ENCODE measurements at regions not wholly inside any gene's neighbourhood (a gene's known extent, or its start where the extent isn't known, plus 50 kb on each side); places are given as distances from the start of the nearest gene placed in this dataset.

GRCh38 chr7:136527554-136527953 is 340.9 kb upstream of the CHRM2 start:
- Histone ChIP-seq H3K9ac (ENCODE audit: low read length) (no peak overlapping the region), H4K20me1 (ENCODE audit: control insufficient read depth, insufficient read depth, low read length, poor library complexity, severe bottlenecking) (no peaks in the 10 kb centered on the region), H3K79me2 (ENCODE audit: control insufficient read depth, insufficient read depth, low read length) (no peaks in the 10 kb centered on the region), H3K27ac (ENCODE audit: low read length in 2 of 2) (no peak overlapping the region), H3K36me3 (replicated peaks in 1 of 2; ENCODE audit: control extremely low read depth in 1 of 2, control insufficient read depth in 1 of 2, extremely low read depth in 1 of 2, insufficient read depth in 2 of 2, low read length in 1 of 2) (no peaks in the 10 kb centered on the region), H3K4me3 (ENCODE audit: control extremely low read depth in 1 of 5, extremely low read depth in 1 of 5, insufficient read depth in 1 of 5, low read depth in 2 of 5, low read length in 4 of 5) (no peak overlapping the region), H3K4me2 (replicated peaks; ENCODE audit: low read depth, low read length, poor library complexity, severe bottlenecking) (no peak overlapping the region), H3K9me3 (ENCODE audit: control extremely low read depth in 1 of 3, control insufficient read depth in 2 of 3, insufficient read depth in 1 of 3, low read length in 2 of 3) (peaks cover 0 to 15% (median 0%) of the 10 kb centered on the region in 3 donors), H3K4me1 (ENCODE audit: control insufficient read depth in 2 of 2, insufficient read depth in 2 of 2, low read length in 2 of 2) (no peaks in the 10 kb centered on the region), H2AFZ (ENCODE audit: insufficient read depth, low read depth, low read length, poor library complexity, severe bottlenecking) (no peak overlapping the region), H3K27me3 (replicated peaks in 1 of 4; ENCODE audit: control extremely low read depth in 1 of 4, control insufficient read depth in 3 of 4, insufficient read depth in 4 of 4, low read length in 3 of 4) (no peaks in the 10 kb centered on the region)
- H3K4me3 Mint-ChIP-seq, result no peak overlapping the region
- ChIA-PET CTCF (no interaction called here), POLR2A (no interaction called here)
- no peak for TF ChIP-seq EZH2 (IDR thresholded peaks at IDR 0.05; ENCODE audit: borderline replicate concordance, insufficient read depth, low read depth, low read length, poor library complexity, severe bottlenecking)
- TF ChIP-seq CTCF (IDR thresholded peaks at IDR 0.05), result no peak
- intact Hi-C loops (cut with micrococcal nuclease), result no loop called here
- no peak overlapping the region for H3K27ac Mint-ChIP-seq
- H3K4me1 Mint-ChIP-seq, result no peaks in the 10 kb centered on the region
- WGBS (ENCODE audit: insufficient coverage), result 90% methylated on average over 1 of the region's 1 CpG
- no peak for DNase-seq
- ATAC-seq (ENCODE audit: low read depth), result no peak
- no peaks in the 10 kb centered on the region for H3K27me3 Mint-ChIP-seq
- H3K9me3 Mint-ChIP-seq (ENCODE audit: insufficient read depth), result peaks cover 3% of the 10 kb centered on the region

GRCh38 chr7:136526408-136527105 is 341.9 kb upstream of the CHRM2 start:
- POLR2A ChIA-PET, result no interaction called here

More at GRCh38 chr7:136526408-136527105, 341.9 kb upstream of the CHRM2 start:
- ATAC-seq (ENCODE audit: low read depth) (no peak), DNase-seq (no peak)
- intact Hi-C loops (cut with micrococcal nuclease), result no loop called here
- H3K27me3 ChIP-seq (replicated peaks in 1 of 4; ENCODE audit: control extremely low read depth in 1 of 4, control insufficient read depth in 3 of 4, insufficient read depth in 4 of 4, low read length in 3 of 4), result no peaks in the 10 kb centered on the region
- no peak overlapping the region for H3K4me3 Mint-ChIP-seq
- H3K27me3 Mint-ChIP-seq, result no peaks in the 10 kb centered on the region
- no peaks in the 10 kb centered on the region for H4K20me1 ChIP-seq (ENCODE audit: control insufficient read depth, insufficient read depth, low read length, poor library complexity, severe bottlenecking)
- H2AFZ ChIP-seq (ENCODE audit: insufficient read depth, low read depth, low read length, poor library complexity, severe bottlenecking), result no peak overlapping the region
- no peaks in the 10 kb centered on the region for H3K79me2 ChIP-seq (ENCODE audit: control insufficient read depth, insufficient read depth, low read length)
- no peak overlapping the region for H3K4me3 ChIP-seq (ENCODE audit: control extremely low read depth in 1 of 5, extremely low read depth in 1 of 5, insufficient read depth in 1 of 5, low read depth in 2 of 5, low read length in 4 of 5)
- no peak overlapping the region for H3K4me2 ChIP-seq (replicated peaks; ENCODE audit: low read depth, low read length, poor library complexity, severe bottlenecking)
- no peaks in the 10 kb centered on the region for H3K4me1 Mint-ChIP-seq
- no peaks in the 10 kb centered on the region for H3K4me1 ChIP-seq (ENCODE audit: control insufficient read depth in 2 of 2, insufficient read depth in 2 of 2, low read length in 2 of 2)
- H3K9me3 ChIP-seq (ENCODE audit: control extremely low read depth in 1 of 3, control insufficient read depth in 2 of 3, insufficient read depth in 1 of 3, low read length in 2 of 3), result peaks cover 0 to 15% (median 0%) of the 10 kb centered on the region in 3 donors
- H3K27ac ChIP-seq (ENCODE audit: low read length in 2 of 2), result no peak overlapping the region
- H3K27ac Mint-ChIP-seq, result no peak overlapping the region
- no peaks in the 10 kb centered on the region for H3K36me3 ChIP-seq (replicated peaks in 1 of 2; ENCODE audit: control extremely low read depth in 1 of 2, control insufficient read depth in 1 of 2, extremely low read depth in 1 of 2, insufficient read depth in 2 of 2, low read length in 1 of 2)
- H3K9ac ChIP-seq (ENCODE audit: low read length), result no peak overlapping the region
- 82% methylated on average over 7 of the region's 7 CpGs for WGBS (ENCODE audit: insufficient coverage)
- CTCF ChIA-PET, result no interaction called here
- peaks cover 3% of the 10 kb centered on the region for H3K9me3 Mint-ChIP-seq (ENCODE audit: insufficient read depth)
- TF ChIP-seq CTCF (IDR thresholded peaks at IDR 0.05) (no peak), EZH2 (IDR thresholded peaks at IDR 0.05; ENCODE audit: borderline replicate concordance, insufficient read depth, low read depth, low read length, poor library complexity, severe bottlenecking) (no peak)

Data from B cell (primary cell).